ENCODE measurements at regions not wholly inside any gene's neighbourhood (a gene's known extent, or its start where the extent isn't known, plus 50 kb on each side); places are given as distances from the start of the nearest gene placed in this dataset.

DNA sequence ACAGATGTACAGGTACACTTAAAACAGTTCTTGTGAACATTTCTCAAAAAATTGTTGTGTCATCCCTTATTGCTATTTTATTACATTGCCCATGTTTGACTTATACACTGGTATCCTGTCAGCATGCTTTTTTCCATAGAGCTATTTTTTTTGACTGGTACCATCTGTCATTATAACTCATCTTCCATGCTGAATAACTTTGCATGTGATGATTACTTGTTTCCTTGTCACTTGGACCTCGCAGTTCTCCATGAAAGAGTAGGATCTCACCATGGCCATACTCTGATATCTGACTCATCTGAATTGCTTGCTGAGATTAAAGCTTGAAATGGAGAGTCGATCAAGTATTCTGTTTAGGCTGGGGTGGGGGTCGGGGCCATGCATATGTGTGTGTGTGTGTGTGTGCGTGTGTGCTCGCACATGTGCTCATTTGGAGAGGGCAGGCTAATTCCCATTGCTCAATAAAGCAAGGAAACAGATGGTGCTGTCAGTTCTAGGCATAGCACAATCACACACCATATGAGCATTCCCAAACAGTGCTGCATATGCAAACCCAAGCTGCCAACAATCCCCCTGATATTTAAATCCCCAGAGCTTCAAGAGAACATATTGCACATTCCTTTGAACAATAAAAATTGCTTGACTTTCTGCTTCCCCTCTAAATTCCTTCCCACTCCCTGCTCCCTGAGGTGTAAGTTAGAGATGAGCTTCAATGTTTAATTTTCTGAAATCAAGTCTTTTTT lies 62.9 kb downstream of the NHLRC3 start:
- Histone ChIP-seq H3K4me1 (no peaks in the 10 kb centered on the region), H3K27me3 (no peaks in the 10 kb centered on the region), H3K27ac (no peak overlapping the region), H3K4me3 (no peak overlapping the region), H3K9me3 (no peaks in the 10 kb centered on the region), H3K36me3 (no peaks in the 10 kb centered on the region)
- TF ChIP-seq POLR2AphosphoS5 (IDR thresholded peaks at IDR 0.05): no peak
- TF ChIP-seq, protein P1, sequence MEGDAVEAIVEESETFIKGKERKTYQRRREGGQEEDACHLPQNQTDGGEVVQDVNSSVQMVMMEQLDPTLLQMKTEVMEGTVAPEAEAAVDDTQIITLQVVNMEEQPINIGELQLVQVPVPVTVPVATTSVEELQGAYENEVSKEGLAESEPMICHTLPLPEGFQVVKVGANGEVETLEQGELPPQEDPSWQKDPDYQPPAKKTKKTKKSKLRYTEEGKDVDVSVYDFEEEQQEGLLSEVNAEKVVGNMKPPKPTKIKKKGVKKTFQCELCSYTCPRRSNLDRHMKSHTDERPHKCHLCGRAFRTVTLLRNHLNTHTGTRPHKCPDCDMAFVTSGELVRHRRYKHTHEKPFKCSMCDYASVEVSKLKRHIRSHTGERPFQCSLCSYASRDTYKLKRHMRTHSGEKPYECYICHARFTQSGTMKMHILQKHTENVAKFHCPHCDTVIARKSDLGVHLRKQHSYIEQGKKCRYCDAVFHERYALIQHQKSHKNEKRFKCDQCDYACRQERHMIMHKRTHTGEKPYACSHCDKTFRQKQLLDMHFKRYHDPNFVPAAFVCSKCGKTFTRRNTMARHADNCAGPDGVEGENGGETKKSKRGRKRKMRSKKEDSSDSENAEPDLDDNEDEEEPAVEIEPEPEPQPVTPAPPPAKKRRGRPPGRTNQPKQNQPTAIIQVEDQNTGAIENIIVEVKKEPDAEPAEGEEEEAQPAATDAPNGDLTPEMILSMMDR (IDR thresholded peaks at IDR 0.05): no peak
- no peak for TF ChIP-seq EP300 (IDR thresholded peaks at IDR 0.05)
- no peak for TF ChIP-seq POLR2A (IDR thresholded peaks at IDR 0.05)
- WGBS, 2 donors (ENCODE audit: low coverage in 1 of 2): 60 to 79% methylated on average over 2 to 5 of the region's 5 CpGs
- no peak for ATAC-seq

DNA sequence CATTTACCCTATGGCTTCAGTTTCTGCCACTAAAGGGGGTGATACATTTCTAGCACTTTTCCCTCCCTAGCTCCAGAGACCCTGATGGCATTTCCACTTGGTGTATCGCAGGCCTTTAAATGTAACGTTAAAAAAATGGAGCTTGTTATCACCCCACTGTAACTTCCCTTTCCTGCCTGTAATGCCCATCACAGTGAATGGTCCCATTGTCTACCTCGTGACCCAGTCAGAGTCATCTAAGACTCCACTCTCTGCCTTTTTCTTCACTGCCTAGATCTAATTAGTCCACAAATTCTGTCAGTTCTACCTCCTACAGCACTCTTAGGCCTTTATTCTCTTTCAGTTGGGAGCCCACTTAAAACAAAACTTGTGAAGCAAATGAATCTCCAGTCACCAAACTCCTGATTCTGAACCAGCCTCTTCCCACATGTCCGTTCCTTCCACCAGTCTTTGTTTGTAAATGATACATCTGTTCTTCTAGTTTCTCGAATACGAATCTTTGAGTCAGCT lies 64.8 kb downstream of the NHLRC3 start:
- TF ChIP-seq EP300 (IDR thresholded peaks at IDR 0.05): no peak
- TF ChIP-seq POLR2A (IDR thresholded peaks at IDR 0.05): no peak
- TF ChIP-seq POLR2AphosphoS5 (IDR thresholded peaks at IDR 0.05): no peak
- TF ChIP-seq, protein P1 (IDR thresholded peaks at IDR 0.05): no peak
- Histone ChIP-seq H3K4me1 (no peaks in the 10 kb centered on the region), H3K27ac (no peak overlapping the region), H3K27me3 (no peaks in the 10 kb centered on the region), H3K9me3 (no peaks in the 10 kb centered on the region), H3K36me3 (no peaks in the 10 kb centered on the region), H3K4me3 (no peak overlapping the region)
- ATAC-seq: no peak
- 64% methylated on average over 6 of the region's 6 CpGs for WGBS, 2 donors (ENCODE audit: low coverage in 1 of 2)

DNA sequence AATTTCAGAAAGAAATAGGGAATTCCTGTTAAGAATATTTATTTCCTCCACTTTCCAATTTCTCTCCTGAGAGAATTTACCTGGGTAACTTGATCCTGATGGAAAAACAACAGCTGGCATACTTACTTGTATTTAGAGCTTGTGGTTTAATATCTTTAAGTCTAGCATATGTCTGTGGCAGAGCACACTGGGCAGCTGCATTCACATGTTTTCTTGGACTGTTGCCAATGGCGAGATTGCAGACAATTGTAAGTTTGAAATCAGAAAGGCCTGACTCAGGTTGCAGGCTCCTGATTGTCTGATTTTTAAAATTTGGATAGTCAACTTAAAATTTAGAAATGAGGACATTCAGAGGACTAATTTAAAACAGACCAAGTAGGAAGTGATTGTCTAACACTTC lies 66.9 kb downstream of the NHLRC3 start:
- Histone ChIP-seq H3K36me3 (no peaks in the 10 kb centered on the region), H3K9me3 (no peaks in the 10 kb centered on the region), H3K27ac (no peak overlapping the region), H3K4me3 (no peak overlapping the region), H3K27me3 (no peaks in the 10 kb centered on the region), H3K4me1 (no peaks in the 10 kb centered on the region)
- WGBS, 2 donors (ENCODE audit: low coverage in 1 of 2): 40 to 50% methylated on average over 1 of the region's 1 CpG
- TF ChIP-seq POLR2AphosphoS5 (IDR thresholded peaks at IDR 0.05) (no peak), POLR2A (IDR thresholded peaks at IDR 0.05) (no peak), EP300 (IDR thresholded peaks at IDR 0.05) (no peak)
- TF ChIP-seq, protein P1 (IDR thresholded peaks at IDR 0.05): no peak
- ATAC-seq: no peak

DNA sequence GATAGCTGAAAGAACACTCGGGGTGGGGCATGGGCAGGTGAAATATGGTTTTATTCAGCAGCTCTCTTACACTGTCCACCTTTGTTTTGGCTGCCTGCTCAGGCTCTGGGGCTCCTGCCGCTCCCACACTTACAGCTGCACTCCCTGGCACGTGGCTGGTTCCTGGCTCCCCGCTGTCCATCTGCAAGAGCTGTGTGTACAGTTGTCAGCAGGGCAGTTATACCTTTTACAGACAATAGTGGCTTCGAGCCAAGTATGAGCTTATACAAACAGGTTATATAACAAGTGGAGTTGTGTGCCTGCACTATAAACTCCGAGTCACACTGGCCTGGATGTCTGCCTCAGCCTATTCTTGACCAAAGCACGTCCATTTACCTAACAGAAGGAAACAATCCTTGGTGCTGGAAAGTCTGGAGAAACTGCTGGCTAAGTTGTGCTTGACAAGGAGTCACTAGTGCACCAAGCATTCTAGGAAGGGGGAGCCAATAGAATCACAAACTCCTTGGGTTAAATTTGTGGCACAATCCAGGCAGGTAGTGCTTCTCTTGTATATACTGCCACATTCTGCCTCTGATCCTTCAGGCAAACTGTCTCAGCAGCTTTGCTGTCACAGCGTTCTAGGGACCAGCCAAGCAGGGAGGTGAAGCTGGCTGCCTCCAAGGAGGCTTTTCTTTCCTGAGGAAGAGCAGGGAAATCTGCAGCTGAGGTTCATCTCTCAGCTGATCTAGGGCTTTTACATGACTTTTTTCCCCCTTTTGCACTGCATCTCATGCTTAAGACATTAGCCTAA lies 68.2 kb downstream of the NHLRC3 start:
- WGBS, 2 donors (ENCODE audit: low coverage in 1 of 2): 43 to 72% methylated on average over 1 to 8 of the region's 8 CpGs
- H3K27ac ChIP-seq: no peak overlapping the region
- TF ChIP-seq POLR2AphosphoS5 (IDR thresholded peaks at IDR 0.05): no peak
- no peak for TF ChIP-seq POLR2A (IDR thresholded peaks at IDR 0.05)
- no peak for TF ChIP-seq EP300 (IDR thresholded peaks at IDR 0.05)
- TF ChIP-seq, protein P1 (IDR thresholded peaks at IDR 0.05): no peak
- no peaks in the 10 kb centered on the region for H3K9me3 ChIP-seq
- no peaks in the 10 kb centered on the region for H3K4me1 ChIP-seq
- no peak overlapping the region for H3K4me3 ChIP-seq
- no peaks in the 10 kb centered on the region for H3K27me3 ChIP-seq
- no peak for ATAC-seq
- H3K36me3 ChIP-seq: no peaks in the 10 kb centered on the region
